Fibroblast of lung (primary cell): ENCODE measurements at regions not wholly inside any gene's neighbourhood (a gene's known extent, or its start where the extent isn't known, plus 50 kb on each side); places are given as distances from the start of the nearest gene placed in this dataset.

ENCODE experiments used
- EZH2 ChIP-seq: IDR thresholded peaks from 2 replicates; pipeline ENCODE4 v1.5.1; 2012; ENCODE audit warnings: low read length, control low read depth, mild to moderate bottlenecking; ENCODE audit errors: missing control alignments
- TF ChIP-seq, protein P1 (sequence below), 2 donors: IDR thresholded peaks in 1 of 2; conservative IDR thresholded peaks in 1 of 2; 1 replicate in 1 of 2; 2 replicates in 1 of 2; pipeline ENCODE4 v1.5.1; 2011 to 2012; ENCODE audit warnings: low read length in 2 of 2, control low read depth in 1 of 2, inconsistent platforms in 1 of 2, low read depth in 1 of 2, mild to moderate bottlenecking in 1 of 2

- TF ChIP-seq, protein P1, sequence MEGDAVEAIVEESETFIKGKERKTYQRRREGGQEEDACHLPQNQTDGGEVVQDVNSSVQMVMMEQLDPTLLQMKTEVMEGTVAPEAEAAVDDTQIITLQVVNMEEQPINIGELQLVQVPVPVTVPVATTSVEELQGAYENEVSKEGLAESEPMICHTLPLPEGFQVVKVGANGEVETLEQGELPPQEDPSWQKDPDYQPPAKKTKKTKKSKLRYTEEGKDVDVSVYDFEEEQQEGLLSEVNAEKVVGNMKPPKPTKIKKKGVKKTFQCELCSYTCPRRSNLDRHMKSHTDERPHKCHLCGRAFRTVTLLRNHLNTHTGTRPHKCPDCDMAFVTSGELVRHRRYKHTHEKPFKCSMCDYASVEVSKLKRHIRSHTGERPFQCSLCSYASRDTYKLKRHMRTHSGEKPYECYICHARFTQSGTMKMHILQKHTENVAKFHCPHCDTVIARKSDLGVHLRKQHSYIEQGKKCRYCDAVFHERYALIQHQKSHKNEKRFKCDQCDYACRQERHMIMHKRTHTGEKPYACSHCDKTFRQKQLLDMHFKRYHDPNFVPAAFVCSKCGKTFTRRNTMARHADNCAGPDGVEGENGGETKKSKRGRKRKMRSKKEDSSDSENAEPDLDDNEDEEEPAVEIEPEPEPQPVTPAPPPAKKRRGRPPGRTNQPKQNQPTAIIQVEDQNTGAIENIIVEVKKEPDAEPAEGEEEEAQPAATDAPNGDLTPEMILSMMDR (conservative IDR thresholded peaks at IDR 0.05 in 1 of 2, IDR thresholded peaks at IDR 0.05 in 1 of 2; ENCODE audit: low read depth in 1 of 2, low read length in 2 of 2): no peak
- TF ChIP-seq EZH2: no peak
Measured at GRCh38 chr10:130254243-130254642, 118.1 kb downstream of the GLRX3 start.
